ENCODE measurements at regions not wholly inside any gene's neighbourhood (a gene's known extent, or its start where the extent isn't known, plus 50 kb on each side); places are given as distances from the start of the nearest gene placed in this dataset.

DNA sequence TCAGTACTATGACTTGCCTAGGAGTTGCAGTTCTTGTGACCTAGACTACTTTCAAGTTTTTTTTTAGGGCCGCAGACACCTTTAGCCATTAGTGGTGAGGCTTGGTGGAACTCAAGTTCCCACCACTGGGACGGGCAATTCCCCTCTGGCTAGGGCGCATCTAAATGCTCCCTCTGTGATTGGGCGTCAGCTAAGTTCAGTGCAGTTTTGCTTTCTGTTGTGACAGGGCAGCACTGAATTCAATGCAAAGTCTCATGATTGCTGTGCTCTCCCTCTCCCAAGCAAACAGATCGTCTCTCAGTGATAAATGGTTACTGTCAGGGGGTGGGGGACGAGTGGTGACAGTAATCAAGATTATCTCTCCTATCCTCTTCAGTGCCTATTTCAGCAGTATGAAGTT is 52.7 kb upstream of the FRMPD3 start:
- DNase-seq (no peak), ATAC-seq (no peak)
- Histone ChIP-seq H3K4me3 (no peak overlapping the region), H3K27ac (no peak overlapping the region), H3K4me1 (no peaks in the 10 kb centered on the region), H3K36me3 (no peaks in the 10 kb centered on the region), H3K27me3 (no peaks in the 10 kb centered on the region), H3K9me3 (no peaks in the 10 kb centered on the region)
- TF ChIP-seq, protein P1, sequence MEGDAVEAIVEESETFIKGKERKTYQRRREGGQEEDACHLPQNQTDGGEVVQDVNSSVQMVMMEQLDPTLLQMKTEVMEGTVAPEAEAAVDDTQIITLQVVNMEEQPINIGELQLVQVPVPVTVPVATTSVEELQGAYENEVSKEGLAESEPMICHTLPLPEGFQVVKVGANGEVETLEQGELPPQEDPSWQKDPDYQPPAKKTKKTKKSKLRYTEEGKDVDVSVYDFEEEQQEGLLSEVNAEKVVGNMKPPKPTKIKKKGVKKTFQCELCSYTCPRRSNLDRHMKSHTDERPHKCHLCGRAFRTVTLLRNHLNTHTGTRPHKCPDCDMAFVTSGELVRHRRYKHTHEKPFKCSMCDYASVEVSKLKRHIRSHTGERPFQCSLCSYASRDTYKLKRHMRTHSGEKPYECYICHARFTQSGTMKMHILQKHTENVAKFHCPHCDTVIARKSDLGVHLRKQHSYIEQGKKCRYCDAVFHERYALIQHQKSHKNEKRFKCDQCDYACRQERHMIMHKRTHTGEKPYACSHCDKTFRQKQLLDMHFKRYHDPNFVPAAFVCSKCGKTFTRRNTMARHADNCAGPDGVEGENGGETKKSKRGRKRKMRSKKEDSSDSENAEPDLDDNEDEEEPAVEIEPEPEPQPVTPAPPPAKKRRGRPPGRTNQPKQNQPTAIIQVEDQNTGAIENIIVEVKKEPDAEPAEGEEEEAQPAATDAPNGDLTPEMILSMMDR (IDR thresholded peaks at IDR 0.05) = no peak
- intact Hi-C loops (cut with DNase I) = no loop called here

DNA sequence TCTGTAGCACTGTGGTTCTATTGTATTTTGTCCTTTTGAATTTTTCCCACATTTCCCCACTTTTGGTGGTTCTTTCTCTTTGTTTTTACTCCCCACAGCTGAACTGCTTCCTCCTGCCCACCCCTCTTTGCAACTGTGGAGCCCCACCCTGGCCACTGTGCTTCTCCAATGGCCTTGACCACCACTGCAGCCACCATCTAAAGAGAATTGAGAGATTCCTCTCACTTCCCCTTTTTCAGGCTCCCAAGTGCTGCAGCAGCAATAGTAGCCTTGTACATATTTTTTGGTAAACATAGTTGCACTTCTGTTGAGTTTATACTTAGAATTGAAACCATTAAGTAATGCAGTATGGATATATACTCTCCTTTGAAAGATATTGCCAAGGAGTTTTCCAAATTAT is 51.3 kb upstream of the FRMPD3 start:
- Histone ChIP-seq H3K27ac (no peak overlapping the region), H3K4me1 (no peaks in the 10 kb centered on the region), H3K4me3 (no peak overlapping the region), H3K27me3 (no peaks in the 10 kb centered on the region), H3K36me3 (no peaks in the 10 kb centered on the region), H3K9me3 (no peaks in the 10 kb centered on the region)
- intact Hi-C loops (cut with DNase I) = no loop called here
- DNase-seq (no peak), ATAC-seq (no peak)
- TF ChIP-seq, protein P1 (IDR thresholded peaks at IDR 0.05) = no peak
